T-helper 2 cell (primary cell): ENCODE measurements at regions not wholly inside any gene's neighbourhood (a gene's known extent, or its start where the extent isn't known, plus 50 kb on each side); places are given as distances from the start of the nearest gene placed in this dataset.
"Not testable (repeated sequence)": the region's sequence is repeated elsewhere in the genome, so short reads cannot be mapped to it uniquely, and the experiment has no call there.

ENCODE experiments used
- DNase-seq, 5 experiments: peaks; one replicate each; pipeline versions ENCODE4 v3.0.0 to v3.0.0-alpha.2; 2012 to 2022

GRCh38 chr21:28699186-28699585, 293.5 kb downstream of the LTN1 start:
- no peak for DNase-seq

GRCh38 chr21:28696844-28697410, 295.8 kb downstream of the LTN1 start:
- DNase-seq: no peak

- no peak for DNase-seq
Measured at GRCh38 chr21:28693476-28693875, 299.2 kb downstream of the LTN1 start.

GRCh38 chr21:28690196-28690595, 302.5 kb downstream of the LTN1 start:
- no peak for DNase-seq

- DNase-seq: peak in 1 of 5 experiments; percentile 7
Measured at GRCh38 chr21:28688381-28688780, 304.3 kb downstream of the LTN1 start.

- DNase-seq: no peak
Measured at GRCh38 chr21:28687586-28687985, 305.1 kb downstream of the LTN1 start.

- DNase-seq: no peak
Measured at GRCh38 chr21:28683982-28684752, 308.5 kb downstream of the LTN1 start.

GRCh38 chr21:28682884-28683283, 309.8 kb downstream of the LTN1 start:
- DNase-seq: not testable (repeated sequence)

- DNase-seq: not testable (repeated sequence)
Measured at GRCh38 chr21:28677096-28677495, 315.6 kb downstream of the LTN1 start.

- no peak for DNase-seq
Measured at GRCh38 chr21:28675331-28676041, 317.2 kb downstream of the LTN1 start.

GRCh38 chr21:28674763-28675162, 317.9 kb downstream of the LTN1 start:
- DNase-seq: no peak

- DNase-seq: no peak
Measured at GRCh38 chr21:28671549-28672195, 321.0 kb downstream of the LTN1 start.

GRCh38 chr21:28669971-28670653, 322.6 kb downstream of the LTN1 start:
- DNase-seq: no peak

- no peak for DNase-seq
Measured at GRCh38 chr21:28669321-28669720, 323.4 kb downstream of the LTN1 start.

- no peak for DNase-seq
Measured at GRCh38 chr21:28663754-28664153, 328.9 kb downstream of the LTN1 start.

- no peak for DNase-seq
Measured at GRCh38 chr21:28663111-28663693, 329.5 kb downstream of the LTN1 start.

GRCh38 chr21:28657566-28657965, 335.1 kb downstream of the LTN1 start:
- DNase-seq: no peak

GRCh38 chr21:28655471-28655870, 337.2 kb downstream of the LTN1 start:
- DNase-seq: no peak

GRCh38 chr21:28654406-28654805, 338.3 kb downstream of the LTN1 start:
- no peak for DNase-seq

GRCh38 chr21:28644762-28645161, 347.9 kb downstream of the LTN1 start:
- no peak for DNase-seq

- DNase-seq: no peak
Measured at GRCh38 chr21:28642891-28643290, 349.8 kb downstream of the LTN1 start.

GRCh38 chr21:28641731-28642130, 350.9 kb downstream of the LTN1 start:
- no peak for DNase-seq
